Osteocyte (in vitro differentiated cells): ENCODE measurements at regions not wholly inside any gene's neighbourhood (a gene's known extent, or its start where the extent isn't known, plus 50 kb on each side); places are given as distances from the start of the nearest gene placed in this dataset.

Experiments used
- DNase-seq: peaks from one replicate; pipeline ENCODE4 v3.0.0; 2021; ENCODE audit warnings: mixed read lengths; ENCODE audit not compliant: unreplicated experiment; ENCODE audit errors: extremely low spot score
- H3K27ac Mint-ChIP-seq: one replicate; pipeline ENCODE4 v1.8.0; 2021; ENCODE audit warnings: mild to moderate bottlenecking, mixed read lengths; ENCODE audit not compliant: unreplicated experiment
- H3K27me3 Mint-ChIP-seq: one replicate; pipeline ENCODE4 v1.8.0; 2021; ENCODE audit warnings: mixed read lengths; ENCODE audit not compliant: unreplicated experiment
- H3K36me3 Mint-ChIP-seq: one replicate; pipeline ENCODE4 v1.8.0; 2021; ENCODE audit warnings: mixed read lengths; ENCODE audit not compliant: unreplicated experiment
- H3K4me1 Mint-ChIP-seq: one replicate; pipeline ENCODE4 v1.8.0; 2021; ENCODE audit warnings: mixed read lengths; ENCODE audit not compliant: unreplicated experiment
- H3K4me3 Mint-ChIP-seq: one replicate; pipeline ENCODE4 v1.8.0; 2021; ENCODE audit warnings: mild to moderate bottlenecking, moderate library complexity, mixed read lengths; ENCODE audit not compliant: unreplicated experiment
- H3K9me3 Mint-ChIP-seq: one replicate; pipeline ENCODE4 v1.8.0; 2021; ENCODE audit warnings: mixed read lengths; ENCODE audit not compliant: unreplicated experiment
- TF ChIP-seq, protein P1 (sequence below): fragments of 200-600 bp; sonication (generic); IDR thresholded peaks from 2 replicates; pipeline ENCODE4 v1.5.0; 2021; ENCODE audit warnings: antibody characterized with exemption, mild to moderate bottlenecking, moderate library complexity

DNA sequence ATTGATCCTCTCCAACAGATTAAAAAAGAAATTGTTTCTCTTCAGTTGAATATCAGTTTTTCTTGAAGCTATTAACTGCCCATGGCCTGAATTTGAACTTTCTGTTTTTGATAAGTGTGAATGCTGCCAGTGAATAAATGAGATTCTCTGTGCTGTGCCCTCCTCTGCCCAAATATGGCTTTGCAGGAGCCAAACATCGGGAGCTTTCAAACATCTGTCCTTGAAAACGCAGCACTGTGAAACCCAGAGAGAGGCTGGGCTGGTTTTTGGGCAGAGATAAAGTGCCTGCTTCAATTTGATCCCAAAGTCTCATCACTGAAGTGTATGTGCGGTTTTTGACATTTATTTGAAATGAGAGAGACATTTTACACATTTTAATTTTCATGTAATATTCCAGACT lies 268.3 kb upstream of the SHH start:
- Mint-ChIP-seq H3K27me3 (no peaks in the 10 kb centered on the region), H3K36me3 (no peaks in the 10 kb centered on the region), H3K4me3 (no peak overlapping the region), H3K27ac (no peak overlapping the region), H3K9me3 (peaks cover 9% of the 10 kb centered on the region), H3K4me1 (no peaks in the 10 kb centered on the region)
- TF ChIP-seq, protein P1, sequence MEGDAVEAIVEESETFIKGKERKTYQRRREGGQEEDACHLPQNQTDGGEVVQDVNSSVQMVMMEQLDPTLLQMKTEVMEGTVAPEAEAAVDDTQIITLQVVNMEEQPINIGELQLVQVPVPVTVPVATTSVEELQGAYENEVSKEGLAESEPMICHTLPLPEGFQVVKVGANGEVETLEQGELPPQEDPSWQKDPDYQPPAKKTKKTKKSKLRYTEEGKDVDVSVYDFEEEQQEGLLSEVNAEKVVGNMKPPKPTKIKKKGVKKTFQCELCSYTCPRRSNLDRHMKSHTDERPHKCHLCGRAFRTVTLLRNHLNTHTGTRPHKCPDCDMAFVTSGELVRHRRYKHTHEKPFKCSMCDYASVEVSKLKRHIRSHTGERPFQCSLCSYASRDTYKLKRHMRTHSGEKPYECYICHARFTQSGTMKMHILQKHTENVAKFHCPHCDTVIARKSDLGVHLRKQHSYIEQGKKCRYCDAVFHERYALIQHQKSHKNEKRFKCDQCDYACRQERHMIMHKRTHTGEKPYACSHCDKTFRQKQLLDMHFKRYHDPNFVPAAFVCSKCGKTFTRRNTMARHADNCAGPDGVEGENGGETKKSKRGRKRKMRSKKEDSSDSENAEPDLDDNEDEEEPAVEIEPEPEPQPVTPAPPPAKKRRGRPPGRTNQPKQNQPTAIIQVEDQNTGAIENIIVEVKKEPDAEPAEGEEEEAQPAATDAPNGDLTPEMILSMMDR = no peak
- no peak for DNase-seq

DNA sequence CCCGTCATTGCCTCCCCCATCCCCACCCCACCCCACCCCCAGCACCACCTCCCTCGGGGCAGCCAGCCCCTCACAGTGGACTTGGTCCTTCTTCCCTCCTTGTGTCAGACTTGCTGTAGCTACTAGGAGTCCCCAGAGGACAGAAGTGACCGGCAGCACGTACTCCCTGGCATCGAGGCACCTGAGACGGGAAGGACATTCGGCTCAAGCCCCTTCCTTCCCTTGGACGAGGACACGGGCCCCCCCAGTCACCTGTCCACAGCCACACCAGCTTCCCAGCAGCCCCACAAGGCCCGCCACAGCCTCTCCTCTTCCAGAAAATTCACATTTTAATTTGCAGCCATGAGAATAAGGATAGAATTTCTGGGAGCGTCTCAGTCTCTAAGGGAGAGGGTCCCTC lies 267.8 kb upstream of the SHH start:
- Mint-ChIP-seq H3K27me3 (no peaks in the 10 kb centered on the region), H3K4me1 (no peaks in the 10 kb centered on the region), H3K36me3 (no peaks in the 10 kb centered on the region), H3K4me3 (no peak overlapping the region), H3K9me3 (peaks cover 14% of the 10 kb centered on the region), H3K27ac (no peak overlapping the region)
- no peak for DNase-seq
- TF ChIP-seq, protein P1 = no peak

DNA sequence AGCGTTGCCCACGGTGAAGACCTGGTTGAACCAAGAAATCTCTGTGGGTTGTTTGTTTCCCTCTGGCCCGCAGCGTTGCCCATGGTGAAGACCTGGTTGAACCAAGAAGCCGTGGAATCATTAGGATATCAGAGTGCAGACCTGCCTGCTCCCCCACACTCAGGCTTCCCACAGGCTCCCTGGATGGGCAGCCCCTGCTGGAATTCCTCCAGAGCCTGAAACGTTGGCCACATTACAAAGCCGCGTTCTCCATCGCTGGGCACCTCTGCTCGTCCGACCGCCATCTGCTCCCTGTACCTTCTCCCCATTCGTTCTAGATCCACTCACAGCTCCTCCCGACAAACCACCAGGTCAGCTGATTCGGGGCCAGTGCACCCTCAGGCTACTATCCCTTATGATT lies 266.9 kb upstream of the SHH start:
- Mint-ChIP-seq H3K4me1 (no peaks in the 10 kb centered on the region), H3K36me3 (no peaks in the 10 kb centered on the region), H3K9me3 (peaks cover 18% of the 10 kb centered on the region), H3K27me3 (no peaks in the 10 kb centered on the region), H3K4me3 (no peak overlapping the region), H3K27ac (no peak overlapping the region)
- TF ChIP-seq, protein P1 = no peak
- no peak for DNase-seq

DNA sequence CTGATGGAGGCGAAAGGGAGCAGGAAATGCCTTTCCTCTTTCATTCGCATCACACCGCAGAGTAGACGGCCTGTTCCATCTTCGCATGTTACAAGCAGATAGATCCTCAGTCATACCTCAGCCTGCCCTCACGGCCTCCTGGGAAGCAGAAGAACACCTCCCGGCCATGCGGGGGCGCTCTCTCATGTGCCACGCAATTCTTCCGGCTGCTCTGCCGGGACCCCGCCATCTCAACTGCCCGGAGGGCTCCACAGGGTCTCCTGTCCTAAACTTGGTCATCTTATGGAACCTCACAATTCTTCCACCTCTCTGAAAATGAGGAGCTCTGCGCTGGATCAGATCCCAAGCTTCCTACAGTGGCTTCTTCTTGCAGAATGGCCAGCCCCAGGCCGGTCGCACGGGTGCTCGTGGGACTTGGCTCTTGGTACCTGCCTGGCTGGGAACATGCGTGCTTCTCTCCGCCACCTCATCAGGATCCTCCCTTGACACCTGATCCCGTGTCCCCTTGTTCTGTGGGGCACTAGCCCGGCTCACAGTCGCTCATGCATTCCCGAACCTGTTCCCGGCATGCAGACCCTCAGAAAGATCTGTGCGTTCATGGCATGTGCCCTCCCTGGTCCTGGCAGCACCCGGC lies 262.8 kb upstream of the SHH start:
- peaks cover 18% of the 10 kb centered on the region for H3K9me3 Mint-ChIP-seq
- no peak for DNase-seq
- TF ChIP-seq, protein P1 = no peak
- H3K27ac Mint-ChIP-seq = no peak overlapping the region
- H3K4me1 Mint-ChIP-seq = no peaks in the 10 kb centered on the region
- H3K27me3 Mint-ChIP-seq = no peaks in the 10 kb centered on the region
- no peaks in the 10 kb centered on the region for H3K36me3 Mint-ChIP-seq
- no peak overlapping the region for H3K4me3 Mint-ChIP-seq

DNA sequence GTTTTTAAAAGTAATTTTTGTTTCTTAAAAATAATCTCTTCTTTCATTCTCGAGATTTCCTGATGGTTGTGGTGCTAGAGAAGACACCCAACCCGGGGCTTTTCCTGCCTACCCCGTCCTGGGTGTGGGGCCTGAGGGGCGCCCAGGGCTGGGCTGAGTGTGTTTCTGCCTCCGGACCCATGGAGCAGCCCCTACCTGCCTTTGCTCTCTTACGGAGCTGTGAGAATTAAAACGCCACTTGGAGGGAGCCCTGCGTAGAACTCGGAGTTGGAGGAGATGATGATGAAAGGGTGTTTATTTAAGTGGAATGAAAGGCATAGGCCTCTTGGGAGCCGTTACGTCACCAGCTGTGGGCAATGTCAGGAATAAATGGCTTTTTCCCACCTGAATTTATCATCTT lies 261.8 kb upstream of the SHH start:
- H3K36me3 Mint-ChIP-seq = no peaks in the 10 kb centered on the region
- no peaks in the 10 kb centered on the region for H3K27me3 Mint-ChIP-seq
- H3K4me3 Mint-ChIP-seq = no peak overlapping the region
- peaks cover 19% of the 10 kb centered on the region for H3K9me3 Mint-ChIP-seq
- TF ChIP-seq, protein P1 = no peak
- no peak for DNase-seq
- no peak overlapping the region for H3K27ac Mint-ChIP-seq
- H3K4me1 Mint-ChIP-seq = no peaks in the 10 kb centered on the region
